Ascending aorta (tissue), 2 donors: ENCODE measurements at regions not wholly inside any gene's neighbourhood (a gene's known extent, or its start where the extent isn't known, plus 50 kb on each side); places are given as distances from the start of the nearest gene placed in this dataset.

Source experiments
- DNase-seq, 2 donors: peaks; one replicate each; pipeline ENCODE4 v3.0.0-alpha.2; 2019; ENCODE audit warnings: low spot score in 2 of 2
- H3K27ac ChIP-seq, 2 donors: fragments of 200-600 bp; sonication (generic); one replicate each; pipeline ENCODE4 v1.5.1; 2016 to 2017; ENCODE audit warnings: mild to moderate bottlenecking in 1 of 2
- H3K27me3 ChIP-seq: fragments of 200-600 bp; sonication (generic); one replicate; pipeline ENCODE4 v1.5.1; 2017
- H3K36me3 ChIP-seq, 2 donors: fragments of 200-600 bp; sonication (generic); one replicate each; pipeline ENCODE4 v1.5.1; 2016
- H3K4me1 ChIP-seq, 2 donors: fragments of 200-600 bp; sonication (generic); one replicate each; pipeline ENCODE4 v1.5.1; 2016 to 2017; ENCODE audit warnings: mild to moderate bottlenecking in 1 of 2
- H3K4me3 ChIP-seq, 2 donors: fragments of 200-600 bp; sonication (generic); one replicate each; pipeline ENCODE4 v1.5.1; 2016 to 2017; ENCODE audit warnings: mild to moderate bottlenecking in 1 of 2
- H3K9me3 ChIP-seq, 2 donors: fragments of 200-600 bp; sonication (generic); one replicate each; pipeline ENCODE4 v1.5.1; 2016
- CTCF ChIP-seq, 3 experiments: fragments of 200-600 bp in 2 of 3; fragments of 450-650 bp in 1 of 3; sonication (generic) in 2 of 3; IDR thresholded peaks; one replicate each; pipeline ENCODE4 v1.5.1; 2016 to 2019; ENCODE audit warnings: antibody characterized with exemption in 3 of 3, mild to moderate bottlenecking in 1 of 3, moderate library complexity in 1 of 3
- intact Hi-C: fragments of 100-400 bp; cut with DNase I; formaldehyde crosslinking; loops from one replicate; pipeline ENCODE4 v1.15.1; 2023

GRCh38 chr22:49599691-49600455 is 227.8 kb downstream of the BRD1 start:
- H3K36me3 ChIP-seq, result no peaks in the 10 kb centered on the region
- TF ChIP-seq CTCF (IDR thresholded peaks at IDR 0.05), result no peak
- peaks cover 0 to 8% of the 10 kb centered on the region in 2 donors for H3K9me3 ChIP-seq
- H3K4me1 ChIP-seq, result no peaks in the 10 kb centered on the region
- H3K27ac ChIP-seq, result no peak overlapping the region
- DNase-seq, result no peak
- intact Hi-C loops, result no loop called here
- no peak overlapping the region for H3K4me3 ChIP-seq
- H3K27me3 ChIP-seq, result no peaks in the 10 kb centered on the region

- Histone ChIP-seq H3K4me3 (no peak overlapping the region), H3K36me3 (no peaks in the 10 kb centered on the region), H3K9me3 (peaks cover 0 to 2% of the 10 kb centered on the region in 2 donors), H3K4me1 (no peaks in the 10 kb centered on the region), H3K27me3 (no peaks in the 10 kb centered on the region), H3K27ac (no peak overlapping the region)
- DNase-seq, result no peak
- intact Hi-C loops, result no loop called here
- TF ChIP-seq CTCF (IDR thresholded peaks at IDR 0.05), result no peak
Measured at GRCh38 chr22:49599039-49599438, 228.6 kb downstream of the BRD1 start.

- intact Hi-C loops, result no loop called here
- no peaks in the 10 kb centered on the region for H3K4me1 ChIP-seq
- TF ChIP-seq CTCF (IDR thresholded peaks at IDR 0.05), result no peak
- no peak for DNase-seq
- no peaks in the 10 kb centered on the region for H3K36me3 ChIP-seq
- no peaks in the 10 kb centered on the region for H3K9me3 ChIP-seq
- H3K27ac ChIP-seq, result no peak overlapping the region
- no peak overlapping the region for H3K4me3 ChIP-seq
- no peaks in the 10 kb centered on the region for H3K27me3 ChIP-seq
Measured at GRCh38 chr22:49598338-49598737, 229.3 kb downstream of the BRD1 start.

GRCh38 chr22:49597428-49598039 is 230.1 kb downstream of the BRD1 start:
- Histone ChIP-seq H3K9me3 (no peaks in the 10 kb centered on the region), H3K27me3 (no peaks in the 10 kb centered on the region), H3K27ac (no peak overlapping the region), H3K36me3 (no peaks in the 10 kb centered on the region), H3K4me1 (no peaks in the 10 kb centered on the region), H3K4me3 (no peak overlapping the region)
- no peak for DNase-seq
- intact Hi-C loops, result no loop called here
- TF ChIP-seq CTCF (IDR thresholded peaks at IDR 0.05), result no peak

- no peak for DNase-seq
- Histone ChIP-seq H3K4me3 (no peak overlapping the region), H3K4me1 (no peaks in the 10 kb centered on the region), H3K9me3 (no peaks in the 10 kb centered on the region), H3K27me3 (no peaks in the 10 kb centered on the region), H3K27ac (no peak overlapping the region), H3K36me3 (no peaks in the 10 kb centered on the region)
- intact Hi-C loops, result no loop called here
- TF ChIP-seq CTCF (IDR thresholded peaks at IDR 0.05), result no peak
Measured at GRCh38 chr22:49595465-49596078, 232.1 kb downstream of the BRD1 start.
